GM18858 (cell line): ENCODE measurements at regions not wholly inside any gene's neighbourhood (a gene's known extent, or its start where the extent isn't known, plus 50 kb on each side); places are given as distances from the start of the nearest gene placed in this dataset.

Experiments
- ATAC-seq: cut with Tn5 transposase; IDR thresholded peaks from one replicate; pipeline ENCODE4 v1.9.1; 2021; ENCODE audit not compliant: unreplicated experiment

DNA sequence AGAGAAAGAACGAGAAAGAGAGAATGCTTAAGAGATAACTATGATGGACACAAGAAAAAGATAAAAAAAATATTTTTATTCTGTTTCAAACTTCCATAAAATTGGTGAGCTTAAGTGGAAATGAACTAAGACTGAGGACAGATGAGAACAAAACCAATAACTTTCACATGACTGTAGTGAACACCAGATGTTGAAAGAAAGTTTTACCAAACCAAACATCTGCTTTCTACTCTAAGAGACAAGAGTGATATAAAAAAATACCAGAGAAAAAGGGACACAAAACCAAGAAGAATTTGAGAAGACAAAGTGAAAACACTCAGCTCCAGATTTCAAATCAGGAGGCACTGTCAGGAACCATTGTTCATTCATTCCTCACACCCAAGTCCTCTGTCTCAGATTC lies 147.9 kb downstream of the IMPG2 start:
- no peak for ATAC-seq

DNA sequence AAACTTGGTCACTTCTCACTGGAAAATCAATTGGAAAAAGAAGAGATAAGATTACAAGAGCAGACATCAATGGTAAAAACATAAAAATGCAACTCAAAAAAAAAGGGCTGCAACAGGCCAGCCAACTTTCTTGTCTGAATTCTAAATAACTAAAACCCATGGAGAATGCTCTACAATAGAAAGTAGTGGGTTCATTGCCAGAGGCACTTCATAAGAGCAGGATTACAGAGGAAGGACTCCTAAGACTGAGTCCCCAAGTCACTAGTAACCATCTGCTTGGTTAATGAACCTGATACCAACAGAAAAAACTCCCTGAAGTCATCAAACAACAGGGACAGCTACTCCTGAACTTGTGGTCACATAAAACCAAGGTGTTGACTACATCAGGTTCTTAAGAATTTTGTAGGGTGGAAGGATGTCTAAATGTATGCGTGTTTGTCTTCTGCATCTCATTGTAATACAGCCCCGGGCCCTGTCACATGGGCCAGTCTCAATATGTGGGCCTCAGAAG lies 148.6 kb downstream of the IMPG2 start:
- no peak for ATAC-seq

DNA sequence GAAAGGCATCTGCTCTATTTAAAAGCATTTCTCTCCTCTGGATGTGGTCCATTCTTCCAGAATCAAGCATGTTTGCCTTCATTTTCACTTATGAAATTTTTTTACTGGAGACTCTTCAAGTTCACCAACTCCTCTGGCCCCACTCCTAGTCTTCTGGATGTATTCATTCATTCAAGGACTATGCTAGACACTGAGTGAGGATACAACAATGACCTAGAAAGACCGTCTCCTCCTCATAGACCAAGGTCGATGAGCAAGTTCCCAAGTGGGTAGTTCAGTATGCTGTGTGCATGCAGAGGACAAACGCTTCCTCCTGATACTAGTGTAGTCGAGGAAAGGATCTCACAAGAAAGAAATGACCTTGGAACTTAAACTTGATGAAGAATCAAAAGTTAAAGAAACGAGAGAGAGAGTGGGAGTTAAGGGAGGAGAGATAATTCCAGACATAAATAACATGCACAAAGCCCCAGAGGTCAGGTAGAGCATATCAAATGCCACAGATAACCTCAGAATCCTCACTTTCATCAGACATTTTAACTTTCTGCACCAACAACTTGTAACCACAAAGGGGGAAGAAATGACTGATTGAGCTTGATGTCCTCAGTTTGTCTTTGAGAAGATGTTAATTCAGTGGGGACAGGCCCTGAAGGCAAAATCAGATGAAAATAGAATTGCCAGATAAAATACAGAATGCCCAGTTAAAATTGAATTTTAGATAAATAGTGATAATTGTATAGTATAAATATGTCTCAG lies 149.4 kb downstream of the IMPG2 start:
- ATAC-seq, result no peak

DNA sequence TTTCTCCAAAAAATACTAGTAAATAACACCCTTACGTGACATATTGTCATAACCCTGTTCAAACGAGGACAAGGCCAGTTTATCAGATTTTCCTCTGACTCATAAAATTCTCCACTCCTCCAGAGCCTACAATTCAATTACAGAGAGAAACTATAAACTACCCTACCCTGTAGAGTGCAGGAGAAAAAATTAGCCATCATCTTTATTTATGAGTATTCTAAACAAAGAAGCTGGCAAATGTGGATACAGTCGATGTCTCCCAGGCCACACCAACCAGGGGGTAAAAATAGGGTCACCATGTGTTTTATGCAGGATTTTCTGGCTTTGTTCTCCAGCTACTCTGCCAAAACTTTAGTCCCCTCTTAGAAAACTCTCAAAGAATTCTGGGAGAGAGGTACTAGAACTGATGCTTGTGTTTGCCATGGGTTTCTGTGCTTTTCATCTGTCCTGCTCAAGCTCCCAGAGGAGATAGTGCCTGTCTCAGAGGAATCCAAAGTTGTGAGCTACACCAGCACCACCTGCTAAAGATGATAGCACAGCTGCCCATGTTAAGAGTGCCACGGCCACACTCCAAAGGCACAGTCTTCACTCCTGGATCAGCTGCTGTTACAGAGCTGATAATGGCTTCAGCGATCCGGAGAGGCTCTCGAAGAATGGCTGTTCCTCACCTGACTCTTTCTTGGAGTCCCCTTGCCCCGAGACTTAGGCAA lies 150.2 kb downstream of the IMPG2 start:
- ATAC-seq, result no peak

DNA sequence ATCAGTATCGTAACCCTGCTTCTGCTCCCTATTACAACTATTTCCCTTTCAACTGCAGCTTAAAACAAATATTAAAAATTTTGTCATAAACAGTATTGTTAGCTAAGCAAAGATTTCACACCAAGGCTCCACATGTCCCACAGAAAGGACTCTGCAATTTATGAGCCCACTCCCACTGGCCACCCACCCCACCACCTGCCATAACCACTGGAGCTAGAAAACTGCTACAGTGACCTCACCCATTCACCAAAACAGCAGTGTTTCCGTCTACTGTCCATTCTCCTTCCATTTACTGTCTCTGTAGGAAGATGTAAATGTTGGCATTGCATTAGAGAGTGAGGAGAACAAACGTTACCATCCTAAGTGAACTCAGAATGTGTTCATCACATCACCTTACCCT lies 150.9 kb downstream of the IMPG2 start:
- no peak for ATAC-seq

DNA sequence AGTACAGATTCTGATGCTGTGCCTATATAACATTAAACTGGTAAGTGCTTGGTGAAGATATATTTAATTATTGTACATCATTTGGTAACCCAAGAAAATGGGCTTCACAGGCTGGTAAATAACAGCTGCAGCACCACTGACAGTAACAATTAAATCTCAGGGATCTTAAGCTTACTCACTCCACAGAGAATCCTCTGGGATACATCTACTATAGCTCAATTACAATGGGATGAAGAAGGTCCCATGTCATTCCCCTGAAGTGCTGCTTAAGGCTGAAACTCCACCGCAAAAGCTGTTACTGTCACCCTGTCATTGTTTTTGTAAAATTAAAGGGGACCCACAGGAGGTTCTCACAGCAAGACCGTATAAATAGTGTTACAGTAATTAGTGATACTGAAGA lies 153.0 kb downstream of the IMPG2 start:
- ATAC-seq, result no peak

DNA sequence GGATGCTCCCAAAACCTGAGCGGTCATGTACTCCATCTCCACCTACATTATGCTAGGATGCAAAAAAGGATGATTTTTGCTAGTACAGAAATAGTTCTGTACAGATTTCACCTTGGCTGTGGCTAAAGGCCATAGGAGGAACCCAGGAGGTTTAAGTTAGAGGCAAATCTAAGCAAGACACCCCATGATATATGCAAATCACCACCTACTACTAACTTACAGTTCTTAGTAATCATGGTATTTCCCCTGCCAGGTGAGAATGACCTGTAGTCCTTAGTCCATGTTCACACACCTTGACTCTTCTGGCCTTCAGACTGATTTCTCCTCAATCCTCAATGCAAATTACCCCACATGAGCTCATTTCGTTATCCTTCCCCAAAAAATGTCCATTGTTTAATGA lies 154.2 kb downstream of the IMPG2 start:
- ATAC-seq, result no peak

DNA sequence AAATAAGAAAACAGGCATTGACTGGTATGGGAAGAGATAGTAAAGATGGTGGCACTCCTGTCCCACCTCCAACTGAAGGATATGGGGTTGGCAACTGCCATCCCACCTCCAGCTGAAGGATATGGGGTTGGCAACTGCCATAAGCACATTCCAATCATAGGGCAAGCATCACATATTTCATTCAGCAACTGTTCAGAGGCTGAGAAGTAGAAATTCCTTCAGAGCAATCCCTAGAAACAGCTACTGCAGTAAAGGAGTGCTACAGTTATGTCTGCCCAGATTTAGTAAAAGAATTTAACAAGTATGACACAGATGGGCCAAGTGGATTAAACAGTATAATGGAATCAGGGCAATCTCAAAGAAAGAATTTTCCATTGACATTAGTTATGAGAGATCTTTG lies 156.8 kb downstream of the IMPG2 start:
- no peak for ATAC-seq

DNA sequence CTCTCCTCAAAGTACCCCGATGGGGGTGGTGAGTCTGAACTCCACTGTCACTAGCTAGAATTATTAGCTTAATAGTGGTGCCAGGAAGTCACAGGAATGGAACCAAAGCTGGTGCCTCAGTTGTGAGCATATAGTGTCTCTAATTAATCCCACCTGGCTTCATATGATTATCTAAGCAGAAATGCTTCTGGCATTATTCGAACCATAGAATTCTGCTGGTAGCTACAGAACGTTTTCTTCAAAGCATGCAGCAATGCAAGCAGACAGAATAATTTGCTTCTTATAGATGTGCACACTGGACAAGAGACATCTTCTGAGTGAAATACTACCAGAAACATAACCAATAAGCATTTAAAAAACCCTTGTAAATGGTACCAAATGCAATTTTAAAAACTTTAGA lies 160.9 kb downstream of the IMPG2 start:
- no peak for ATAC-seq

DNA sequence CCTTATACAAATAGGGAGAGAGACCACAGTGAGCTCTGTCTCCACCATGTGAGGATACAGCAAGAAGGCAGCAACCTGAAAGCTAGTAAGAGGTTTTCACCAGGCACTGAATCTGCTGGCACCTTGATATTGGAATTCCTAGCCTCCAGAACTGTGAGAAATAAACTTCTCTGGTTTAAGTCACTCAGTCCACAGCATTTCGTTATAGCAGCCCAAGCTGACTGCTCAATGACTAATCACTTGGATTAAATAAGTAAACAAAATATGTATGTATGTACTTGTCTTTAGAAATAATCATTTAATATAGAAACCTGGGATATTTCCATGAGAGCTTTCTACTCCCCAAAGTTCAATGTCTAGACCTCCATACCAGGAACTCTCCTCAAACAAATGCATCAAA lies 162.0 kb downstream of the IMPG2 start:
- no peak for ATAC-seq

DNA sequence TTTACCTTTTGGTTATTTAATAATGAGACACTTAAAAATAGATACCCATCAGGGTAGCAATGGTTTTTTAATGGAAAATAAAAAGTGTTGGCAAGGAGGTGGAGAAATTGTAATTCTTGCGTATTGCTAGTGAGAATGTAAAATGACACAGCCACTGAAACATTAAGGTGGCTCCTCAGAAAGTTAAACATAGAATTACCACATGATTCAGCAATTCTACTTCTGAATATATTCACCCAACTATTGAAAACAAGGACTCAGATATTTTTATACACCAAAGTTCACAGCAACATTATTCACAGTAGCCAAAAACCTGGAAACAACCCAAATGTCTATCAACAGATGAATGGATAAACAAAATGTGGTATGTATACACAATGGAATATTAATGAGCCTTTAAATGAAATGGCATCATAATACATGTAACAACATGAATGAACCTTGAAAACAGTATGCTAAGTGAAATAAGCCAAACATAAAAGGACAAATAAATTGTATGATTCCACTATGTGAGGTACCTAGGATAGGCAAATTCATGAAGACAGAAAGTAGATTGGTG lies 163.5 kb downstream of the IMPG2 start:
- ATAC-seq, result no peak

DNA sequence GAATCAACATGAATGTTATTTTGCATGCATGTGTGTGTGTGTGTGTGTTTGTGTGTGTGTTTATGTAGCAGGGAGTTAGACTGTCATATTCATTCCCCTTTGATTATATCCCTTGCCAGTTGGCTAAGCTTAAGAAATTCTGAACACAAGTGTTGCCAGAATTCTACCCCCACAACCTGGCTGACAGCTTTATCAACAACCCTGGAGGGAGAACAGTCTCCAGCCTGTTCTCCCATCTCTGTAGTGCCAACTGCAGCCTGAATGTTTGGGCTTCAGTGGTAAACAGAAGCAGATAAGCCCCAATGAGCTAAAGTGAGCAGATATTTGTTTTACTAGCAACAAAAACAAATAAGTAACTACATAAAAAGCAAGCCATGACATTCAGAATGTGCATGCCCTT lies 162.6 kb upstream of the ABI3BP start:
- ATAC-seq, result no peak

DNA sequence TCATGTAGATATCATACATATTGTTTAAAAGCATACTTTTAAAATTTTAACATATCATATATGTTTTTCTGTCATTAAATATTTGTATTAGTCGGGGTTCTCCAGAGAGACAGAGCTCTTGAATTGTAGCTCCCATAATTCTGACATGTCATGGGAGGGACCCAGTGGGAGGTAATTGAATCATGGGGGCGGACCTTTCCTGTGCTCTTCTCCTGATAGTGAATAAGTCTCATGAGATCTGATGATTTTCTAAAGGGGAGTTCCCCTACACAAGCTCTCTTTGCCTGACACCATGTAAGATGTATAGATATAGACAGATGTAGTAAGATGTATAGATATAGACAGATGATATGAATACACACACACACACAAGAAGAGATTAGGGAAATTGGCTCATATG lies 161.2 kb upstream of the ABI3BP start:
- no peak for ATAC-seq

DNA sequence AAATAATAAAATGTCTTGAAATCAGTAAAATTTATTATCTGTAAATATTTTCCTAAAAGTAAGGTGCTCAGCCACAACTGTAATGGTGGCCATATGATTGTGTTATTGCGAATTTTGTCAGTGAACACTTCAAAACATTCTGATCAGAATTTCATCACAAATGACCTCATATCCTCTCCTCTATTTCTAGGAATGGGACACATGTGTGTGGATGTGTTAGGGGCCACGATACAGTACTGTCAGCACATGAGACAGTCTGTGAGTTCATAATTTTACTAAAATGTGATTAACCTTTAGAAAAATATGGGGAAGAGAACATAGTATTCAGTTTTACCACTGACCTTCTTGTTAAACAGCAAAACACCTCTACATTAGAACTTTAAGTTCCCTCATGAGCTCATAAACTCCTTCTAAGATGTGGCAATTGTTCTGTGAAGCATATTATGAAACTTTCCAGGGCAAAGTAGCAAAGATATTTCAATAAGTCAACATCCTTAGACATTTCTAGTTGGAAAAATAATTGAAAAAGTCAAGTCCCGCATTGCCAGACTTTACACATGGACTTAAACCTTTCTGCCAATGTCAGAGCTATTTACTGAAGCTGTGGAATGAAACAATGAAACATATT lies 158.2 kb upstream of the ABI3BP start:
- no peak for ATAC-seq

DNA sequence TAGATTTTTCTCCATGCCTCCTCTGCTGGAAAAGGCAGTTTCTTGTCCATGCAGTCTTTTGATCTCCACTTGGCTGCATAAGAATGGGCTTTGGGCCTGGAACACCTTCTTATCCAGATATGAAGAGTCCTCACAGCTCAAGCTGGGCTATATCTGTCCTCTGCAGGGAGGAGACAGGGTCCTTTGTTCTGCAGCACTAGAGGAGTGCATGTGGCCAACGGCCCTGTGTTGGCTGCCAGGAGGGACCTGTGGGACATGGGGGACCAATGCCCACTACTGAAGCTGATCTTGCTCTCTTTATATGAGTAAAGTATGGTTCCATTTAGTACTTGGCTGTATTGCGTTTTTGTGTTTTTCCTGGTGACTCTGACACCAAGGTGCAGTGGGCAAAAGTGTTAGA lies 157.3 kb upstream of the ABI3BP start:
- ATAC-seq, result no peak

DNA sequence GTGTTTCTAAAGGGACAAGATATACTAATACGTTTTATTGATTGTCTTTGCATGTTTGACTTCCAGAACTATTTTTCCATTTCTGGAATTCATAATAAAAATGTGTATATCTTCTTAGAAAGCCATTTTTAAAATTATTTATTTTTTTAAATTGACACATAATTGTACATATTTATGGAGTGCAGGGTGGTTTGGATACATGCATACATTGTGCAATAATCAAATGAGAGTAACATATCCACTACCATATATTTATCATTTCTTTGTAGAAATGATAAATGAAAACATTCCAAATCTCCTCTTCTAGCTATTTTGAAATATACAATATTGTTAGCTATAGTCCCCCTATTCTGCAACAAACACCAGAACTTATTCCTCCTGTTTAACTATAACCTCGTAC lies 156.5 kb upstream of the ABI3BP start:
- no peak for ATAC-seq

DNA sequence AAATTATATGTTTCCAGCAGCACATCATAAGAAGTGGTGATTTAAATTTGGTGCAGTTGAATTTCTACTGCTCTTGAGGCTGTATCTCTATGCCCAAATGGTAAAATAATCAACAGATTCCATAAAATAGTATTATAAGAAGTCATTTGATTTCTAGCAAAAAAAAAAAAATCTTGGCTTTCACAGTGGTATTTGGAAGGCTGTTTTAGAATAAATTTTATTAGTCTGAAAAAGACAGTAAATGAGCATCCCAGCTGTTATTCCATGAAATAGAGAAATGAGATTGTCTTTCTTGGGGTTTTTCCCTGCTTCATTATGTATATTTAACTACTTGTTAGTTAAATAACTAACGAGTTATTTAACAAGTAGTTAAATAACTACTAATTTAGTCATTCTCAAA lies 156.0 kb upstream of the ABI3BP start:
- no peak for ATAC-seq

DNA sequence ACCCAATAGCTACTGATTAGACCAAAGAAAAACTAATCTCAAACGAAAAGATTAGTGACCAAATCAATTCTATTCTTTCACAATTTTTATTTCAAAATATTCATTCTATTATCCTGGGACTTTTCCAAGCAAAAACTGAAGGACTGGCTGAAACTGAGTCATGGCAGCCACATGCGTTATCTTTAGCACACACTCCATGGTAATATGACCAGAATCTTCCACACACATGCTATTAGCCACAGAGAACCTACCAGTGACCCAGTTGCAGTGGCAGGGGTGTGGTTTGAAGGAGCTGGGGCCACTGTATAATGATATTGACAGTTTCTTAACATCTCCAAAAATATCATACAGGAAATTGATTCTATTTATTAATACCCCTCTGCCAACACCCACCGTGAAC lies 154.8 kb upstream of the ABI3BP start:
- ATAC-seq, result no peak

DNA sequence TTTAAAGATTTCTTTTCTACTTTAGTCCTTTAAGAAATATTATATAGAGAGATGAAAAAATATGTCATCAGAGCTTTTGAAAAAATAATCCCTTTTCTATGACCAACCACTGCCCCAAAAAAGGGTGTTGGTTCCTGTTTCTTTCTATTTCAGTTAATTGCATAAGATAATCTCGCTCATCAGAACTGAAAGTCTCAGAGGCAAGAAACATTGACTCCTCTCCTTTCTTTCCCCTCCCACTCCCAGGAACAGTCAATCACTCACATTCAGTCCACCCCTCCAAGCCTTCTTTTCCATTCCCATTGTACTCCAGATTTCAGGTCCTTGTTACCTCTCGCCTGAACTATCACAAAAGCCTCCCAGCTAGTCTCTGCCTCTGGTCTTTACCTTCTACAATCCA lies 153.7 kb upstream of the ABI3BP start:
- ATAC-seq, result no peak

DNA sequence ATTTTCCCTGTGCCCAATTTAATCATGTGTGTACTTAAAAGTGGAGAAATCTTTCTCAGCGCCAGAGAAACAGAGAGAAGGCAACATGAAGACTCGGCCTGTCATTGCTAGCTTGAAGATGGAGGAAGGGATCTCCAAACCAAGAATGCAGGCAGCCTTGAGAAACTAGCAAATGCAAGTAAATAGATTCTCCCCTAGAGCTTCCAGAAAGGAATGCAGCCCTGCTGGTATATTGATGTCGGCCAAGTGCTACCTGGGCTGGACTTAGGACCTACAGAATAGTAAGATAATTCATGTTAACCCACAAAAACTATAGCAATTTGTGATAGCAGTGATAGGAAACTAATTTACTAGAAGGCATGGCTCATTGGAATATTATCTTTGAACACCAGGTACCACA lies 150.9 kb upstream of the ABI3BP start:
- ATAC-seq, result no peak

DNA sequence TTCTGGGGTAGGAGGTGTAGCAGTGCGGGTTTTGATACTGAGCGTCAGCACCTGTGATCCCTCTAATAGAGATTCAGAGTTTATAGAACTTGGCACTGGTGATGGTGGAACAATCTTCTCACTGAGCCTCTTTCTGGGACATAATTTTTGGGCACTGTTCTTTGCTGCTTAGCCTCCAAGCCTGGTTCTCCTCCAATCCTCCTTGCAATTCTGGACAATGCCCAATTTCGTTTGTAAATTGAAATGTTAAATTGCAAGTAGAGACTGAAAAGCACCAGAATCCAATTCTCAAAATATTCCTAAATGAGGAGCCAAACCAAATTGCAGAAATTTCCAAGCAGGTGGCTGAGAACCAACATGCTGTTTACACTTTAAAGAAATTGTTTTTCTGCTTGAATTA lies 149.8 kb upstream of the ABI3BP start:
- ATAC-seq, result no peak

DNA sequence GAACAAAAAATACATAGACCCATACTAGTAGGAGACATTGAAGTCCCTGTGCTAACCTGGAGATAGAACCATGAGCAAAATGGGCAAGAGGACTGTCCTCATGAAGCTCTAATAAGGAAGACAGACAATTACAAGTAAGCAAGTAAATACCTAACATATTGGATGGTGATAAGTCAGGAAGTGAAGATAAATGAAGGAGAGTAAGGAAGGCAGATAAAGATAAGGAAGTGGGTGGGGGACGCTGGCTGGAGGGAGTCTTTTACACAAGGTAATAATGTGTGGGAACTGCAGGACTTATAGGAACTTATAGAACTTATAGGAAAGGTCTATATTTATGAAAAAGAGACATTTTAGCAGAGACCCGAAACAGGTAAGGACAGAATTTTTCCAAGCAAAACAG lies 148.9 kb upstream of the ABI3BP start:
- ATAC-seq, result no peak
